A549 (cell line): ENCODE measurements at regions not wholly inside any gene's neighbourhood (a gene's known extent, or its start where the extent isn't known, plus 50 kb on each side); places are given as distances from the start of the nearest gene placed in this dataset.

Experiments
- BHLHE40 ChIP-seq: IDR thresholded peaks from 2 replicates; pipeline ENCODE4 v1.6.1; 2012; ENCODE audit warnings: low read depth, low read length, inconsistent platforms
- CBX2 ChIP-seq: fragments of 200-600 bp; sonication (generic); IDR thresholded peaks from 2 replicates; pipeline ENCODE4 v1.6.1; 2016; ENCODE audit warnings: low read depth, mild to moderate bottlenecking, borderline replicate concordance
- CEBPB ChIP-seq, 2 experiments: fragments of >200 bp in 1 of 2; sonication (Bioruptor Twin) in 1 of 2; formaldehyde crosslinking in 1 of 2; IDR thresholded peaks; 2 replicates each; pipeline ENCODE4 v1.6.1; 2012 to 2016
- CTCF ChIP-seq: fragments of >200 bp; sonication (Bioruptor Twin); formaldehyde crosslinking; IDR thresholded peaks from 3 replicates; pipeline ENCODE4 v1.5.1; 2016
- E2F6 ChIP-seq: IDR thresholded peaks from 2 replicates; pipeline ENCODE4 v1.6.1; 2012; ENCODE audit warnings: low read depth, borderline replicate concordance
- EP300 ChIP-seq, 2 experiments: fragments of >200 bp; sonication (Bioruptor Twin); formaldehyde crosslinking; IDR thresholded peaks; 2 replicates in 1 of 2; 3 replicates in 1 of 2; pipeline ENCODE4 v1.6.1; 2016 to 2017
- REST ChIP-seq: fragments of 200-600 bp; sonication (generic); IDR thresholded peaks from 2 replicates; pipeline ENCODE4 v1.6.1; 2016; ENCODE audit warnings: antibody characterized with exemption, mild to moderate bottlenecking, moderate library complexity
- RNF2 ChIP-seq: fragments of 200-600 bp; sonication (generic); IDR thresholded peaks from 2 replicates; pipeline ENCODE4 v1.6.1; 2016; ENCODE audit warnings: low read depth, mild to moderate bottlenecking, antibody characterized with exemption, moderate library complexity, borderline replicate concordance
- SMC3 ChIP-seq: fragments of >200 bp; sonication (Bioruptor Twin); formaldehyde crosslinking; IDR thresholded peaks from 3 replicates; pipeline ENCODE4 v1.6.1; 2018; ENCODE audit warnings: inconsistent platforms

GRCh38 chr15:66937588-66937987 lies 127.8 kb upstream of the SMAD3 start:
- no peak for TF ChIP-seq E2F6
- TF ChIP-seq REST: no peak
- TF ChIP-seq CTCF: no peak
- TF ChIP-seq EP300 (IDR thresholded peaks at IDR 0.05): no peak
- TF ChIP-seq CBX2: no peak
- no peak for TF ChIP-seq RNF2
- TF ChIP-seq CEBPB (IDR thresholded peaks at IDR 0.05): no peak
- TF ChIP-seq SMC3: no peak
- TF ChIP-seq BHLHE40: no peak
